SW 1271 (cell line): ENCODE measurements at regions not wholly inside any gene's neighbourhood (a gene's known extent, or its start where the extent isn't known, plus 50 kb on each side); places are given as distances from the start of the nearest gene placed in this dataset.

Experiments
- DNase-seq, 2 experiments: peaks; one replicate each; lab custom pipeline; 2025; lab: John Stamatoyannopoulos, UW

DNA sequence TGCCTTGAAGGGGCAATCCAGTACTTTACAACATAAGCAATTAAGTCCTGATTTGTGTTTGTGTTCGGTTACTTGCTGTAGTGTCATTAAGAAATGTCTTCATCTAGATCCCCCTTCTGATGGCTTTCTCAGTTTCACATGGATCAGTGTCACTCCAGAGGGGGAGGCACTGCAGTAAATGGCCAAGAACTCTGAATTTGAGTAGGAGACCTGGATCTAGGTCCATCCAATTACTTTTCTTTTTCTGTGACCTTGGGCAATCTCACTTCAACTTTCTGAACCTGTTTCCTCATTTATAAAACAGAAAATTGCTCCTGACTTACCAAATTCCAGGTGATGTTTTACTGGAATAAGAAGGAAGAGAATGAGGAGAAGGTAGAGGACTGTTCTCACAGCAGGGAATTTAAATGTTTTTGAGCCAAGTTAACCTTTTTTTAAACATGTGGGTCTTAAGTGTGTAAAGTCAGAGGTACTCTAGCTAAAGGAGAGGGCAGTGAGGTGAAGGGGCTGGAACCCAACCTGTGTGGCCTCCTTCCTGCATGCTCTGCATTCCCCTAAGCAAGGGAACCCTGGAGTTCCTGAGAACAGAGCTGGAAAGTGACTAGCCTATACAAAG, 285.5 kb downstream of the HACE1 start:
- no peak for DNase-seq

DNA sequence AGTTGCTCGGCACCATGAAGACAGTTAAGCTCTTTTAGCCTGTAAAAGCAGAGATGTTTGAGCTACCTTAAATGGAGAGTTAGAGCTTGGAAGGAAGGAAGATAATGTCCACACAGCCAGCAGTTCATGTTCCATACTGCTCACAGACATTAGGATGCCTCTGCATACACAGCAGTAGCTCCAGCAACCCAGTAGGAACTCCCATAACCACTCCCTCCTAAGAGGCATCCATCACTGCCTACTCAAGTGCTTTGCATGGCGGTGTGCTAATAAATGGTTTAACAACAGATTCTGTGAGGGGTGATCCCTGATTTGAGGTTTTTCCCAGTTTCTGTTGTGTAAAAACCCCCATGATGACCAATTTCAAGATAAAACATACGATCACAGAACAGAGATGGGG, 286.4 kb downstream of the HACE1 start:
- no peak for DNase-seq

DNA sequence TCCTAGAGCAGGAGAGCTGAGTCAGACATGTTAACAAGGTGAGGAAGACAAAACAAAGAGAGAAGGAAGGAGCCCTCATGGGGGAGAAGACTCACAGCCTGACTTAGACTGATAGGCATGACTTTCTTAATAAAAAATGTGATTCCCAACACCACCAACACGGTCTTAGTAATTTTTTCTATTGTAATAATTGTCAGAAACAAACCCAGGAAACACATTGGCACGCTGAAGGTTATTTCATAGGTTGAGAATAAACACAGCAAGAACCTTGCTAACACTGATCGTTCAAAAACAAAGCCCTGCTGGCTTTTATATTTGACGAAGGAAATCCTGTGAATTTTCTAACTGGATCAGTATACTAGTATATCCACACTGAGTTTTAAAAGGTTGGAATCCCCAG, 286.8 kb downstream of the HACE1 start:
- no peak for DNase-seq

DNA sequence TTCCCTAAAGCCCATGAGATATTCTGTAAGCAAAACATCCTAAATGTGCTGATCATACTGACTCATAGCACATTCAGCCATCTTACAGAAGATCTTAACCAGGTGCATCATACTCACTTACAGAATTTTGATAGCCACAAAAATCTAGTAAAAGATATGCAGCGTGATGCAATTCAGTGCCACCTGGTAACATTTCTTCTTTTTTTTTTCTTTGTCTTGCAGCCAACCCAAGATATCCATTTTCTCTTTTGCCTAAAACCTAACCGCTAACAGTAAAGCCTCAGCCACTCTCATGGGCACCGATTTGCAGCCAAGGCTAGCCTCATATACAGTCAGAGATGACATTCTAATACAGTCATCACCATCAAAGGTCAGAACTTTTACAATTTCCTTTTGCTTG, 293.3 kb downstream of the HACE1 start:
- DNase-seq = no peak

DNA sequence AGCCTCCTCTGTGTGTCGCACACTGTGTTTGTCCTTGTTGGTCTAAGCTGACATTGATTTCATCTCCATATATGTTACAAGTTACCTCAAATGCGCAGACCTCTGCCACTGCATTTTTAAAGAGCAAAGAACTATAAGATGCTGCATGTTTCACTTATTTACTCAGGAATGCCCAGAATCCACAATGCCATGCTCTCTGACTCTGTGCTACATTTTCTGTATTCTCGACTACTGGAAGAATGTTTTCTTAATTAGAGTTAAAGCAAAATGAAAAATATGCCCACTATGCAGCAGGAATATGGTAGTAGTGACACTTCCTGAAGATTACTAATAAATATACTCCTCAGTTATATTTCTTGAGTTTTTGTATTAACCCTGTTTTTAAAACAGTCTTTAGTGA, 296.4 kb downstream of the HACE1 start:
- DNase-seq = no peak

DNA sequence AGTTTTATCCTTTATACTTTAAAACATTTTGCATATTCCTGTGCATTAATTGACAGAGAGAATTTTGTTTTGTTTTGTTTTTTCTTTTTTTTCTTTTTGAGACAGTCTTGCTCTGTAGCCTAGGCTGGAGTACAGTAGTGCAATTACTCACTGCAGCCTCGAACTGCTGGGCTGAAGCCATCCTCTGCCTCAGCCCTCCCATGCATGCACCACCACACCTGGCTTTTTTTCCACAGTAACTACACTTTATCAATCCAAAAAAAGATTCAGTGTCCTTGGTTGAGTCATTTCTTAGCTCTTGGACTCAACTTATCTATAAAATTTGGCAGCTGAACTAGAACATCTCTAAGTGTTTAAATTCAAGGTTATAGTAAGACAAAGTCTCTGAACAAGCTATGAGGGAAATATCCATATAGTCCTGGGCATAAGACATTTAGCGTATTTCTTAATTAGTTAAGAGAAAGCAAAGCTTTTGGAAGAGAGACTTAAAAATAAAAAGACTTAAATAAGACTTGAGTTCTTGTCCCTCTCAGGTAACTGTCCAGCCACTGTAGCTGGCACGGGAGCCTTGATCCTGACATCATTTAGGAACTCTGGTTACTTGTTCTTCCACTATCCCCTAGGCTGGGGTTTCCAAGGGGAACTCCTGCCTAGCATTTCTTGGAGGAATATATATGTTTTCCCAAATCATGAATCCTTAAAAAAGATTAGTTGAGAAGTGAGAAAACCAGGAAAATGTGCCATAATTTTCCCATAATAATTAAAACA, 300.1 kb downstream of the HACE1 start:
- DNase-seq = no peak

DNA sequence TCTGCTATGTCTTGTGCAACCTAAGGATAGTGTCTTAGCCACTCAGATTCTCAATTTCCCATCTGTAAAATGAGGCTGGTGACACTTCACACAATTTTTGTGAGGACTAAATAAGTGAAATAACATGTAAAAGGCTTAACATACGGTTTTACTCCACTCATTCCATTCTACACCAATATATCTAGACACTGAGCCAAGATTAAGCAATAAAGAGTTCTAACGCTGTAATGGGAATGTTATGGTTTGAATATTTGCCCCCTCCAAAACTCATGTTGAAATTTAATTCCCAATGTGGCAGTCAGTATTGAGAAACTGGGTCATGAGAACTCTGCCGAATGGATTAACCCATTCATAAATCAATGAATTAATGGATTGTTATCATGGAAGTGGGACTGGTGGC, 301.0 kb downstream of the HACE1 start:
- no peak for DNase-seq

DNA sequence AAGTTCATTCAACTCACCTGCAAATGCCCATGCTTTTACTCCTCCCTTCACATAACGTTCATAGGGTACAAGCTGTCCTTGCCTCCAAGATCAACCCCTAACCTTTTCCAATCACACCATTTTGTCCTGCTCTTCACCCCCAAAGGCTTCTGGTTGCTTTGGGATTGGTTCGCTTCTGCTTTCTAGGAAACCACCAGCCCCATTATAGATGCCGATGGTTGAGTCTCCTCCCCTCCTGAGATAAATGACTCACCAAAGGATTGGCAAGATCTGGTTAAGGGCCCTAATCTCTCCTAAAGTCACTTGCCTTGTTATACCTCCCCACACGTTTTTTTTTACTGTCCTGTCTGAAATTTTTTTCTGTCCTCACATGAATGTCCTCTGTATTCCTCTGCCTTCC, 311.4 kb downstream of the HACE1 start:
- DNase-seq = no peak

DNA sequence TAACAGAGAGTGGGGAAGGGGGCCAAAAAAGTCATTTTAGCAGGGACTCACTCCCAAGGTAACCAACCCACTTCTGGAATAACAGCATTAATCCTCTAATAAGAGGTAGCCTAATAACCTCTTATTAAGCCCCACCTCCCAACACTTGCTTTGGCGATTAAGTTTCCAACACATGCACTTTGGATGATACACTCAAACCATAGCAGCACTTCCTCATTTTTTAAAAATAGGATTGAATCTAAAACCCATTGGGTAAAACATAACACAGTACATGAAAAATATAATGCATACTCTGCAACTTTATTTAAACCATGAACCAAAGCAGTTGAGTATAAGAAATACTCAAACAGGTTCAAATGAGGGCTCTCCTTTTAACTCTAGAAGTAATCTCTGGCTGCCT, 318.3 kb downstream of the HACE1 start:
- DNase-seq = no peak

DNA sequence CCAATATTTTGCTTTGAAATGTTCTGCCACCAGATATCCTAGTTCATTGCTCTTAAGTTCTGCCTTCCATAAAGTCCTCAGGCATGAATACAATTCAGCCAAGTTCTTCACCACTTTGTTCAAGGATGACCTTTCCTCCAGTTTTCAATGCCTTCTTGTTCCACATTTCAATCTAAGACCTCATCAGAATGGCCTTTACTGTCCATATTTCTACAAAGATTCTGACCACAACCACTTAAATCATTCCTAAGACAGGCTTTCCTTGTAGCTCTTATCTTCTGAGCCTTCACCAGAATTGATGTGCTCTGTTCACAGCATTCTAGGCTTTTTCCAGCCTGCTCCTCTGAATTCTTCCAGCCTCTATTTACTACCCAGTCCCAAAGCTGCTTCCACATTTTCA, 319.0 kb downstream of the HACE1 start:
- DNase-seq = no peak

DNA sequence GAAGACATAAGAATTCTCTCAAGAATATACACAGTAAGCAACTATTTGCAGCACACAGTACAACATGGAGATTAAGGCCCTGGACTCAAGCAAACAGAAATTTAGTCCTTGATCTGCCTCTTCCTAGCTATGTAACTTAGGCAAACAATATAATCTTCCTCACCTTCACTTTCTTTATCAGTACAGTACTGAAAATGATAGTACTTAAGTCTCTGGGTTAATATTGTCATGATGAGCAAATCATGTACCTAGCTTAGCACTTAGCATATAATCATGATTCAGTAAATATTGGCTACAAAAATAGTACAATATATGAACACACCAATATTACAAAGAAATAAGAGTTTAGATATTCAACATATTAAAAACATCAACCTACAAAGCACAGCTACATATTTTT, 320.5 kb downstream of the HACE1 start:
- DNase-seq = no peak

DNA sequence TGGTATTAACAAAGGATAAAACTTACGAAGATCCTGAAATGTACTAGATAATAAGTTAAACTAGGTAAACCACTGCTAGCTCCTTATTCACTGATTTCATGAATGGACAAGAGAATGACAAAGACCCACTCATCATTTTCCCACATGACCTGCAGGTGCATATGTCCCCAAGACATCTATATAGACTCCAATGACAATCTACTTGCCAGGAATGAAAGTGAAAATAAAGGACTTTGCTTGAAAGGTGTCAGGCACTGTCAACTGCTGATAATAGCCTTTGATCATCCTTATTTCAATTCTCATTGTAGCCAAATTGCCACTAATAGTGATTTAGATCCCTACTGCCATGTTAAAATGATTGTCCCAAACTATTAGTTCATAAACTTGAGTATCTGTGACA, 321.8 kb downstream of the HACE1 start:
- no peak for DNase-seq

DNA sequence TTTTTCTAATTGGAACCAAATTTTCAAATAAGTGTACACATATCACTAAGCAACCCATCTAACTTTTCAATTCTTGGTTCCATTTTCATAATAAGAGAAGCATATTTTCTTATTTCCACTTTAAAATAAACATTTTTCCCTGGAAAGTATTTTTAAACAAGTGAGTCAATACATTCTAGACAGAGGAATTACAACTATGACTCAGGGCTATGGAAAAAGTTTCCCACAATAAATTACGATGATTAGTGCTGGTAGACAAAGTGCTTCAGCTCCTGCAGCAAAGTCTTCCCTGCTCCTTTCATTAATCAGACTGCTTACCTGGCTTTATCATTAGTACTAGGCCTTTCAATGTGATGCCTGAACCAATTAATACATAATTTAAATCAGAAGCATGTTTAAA, 322.5 kb downstream of the HACE1 start:
- DNase-seq = no peak

DNA sequence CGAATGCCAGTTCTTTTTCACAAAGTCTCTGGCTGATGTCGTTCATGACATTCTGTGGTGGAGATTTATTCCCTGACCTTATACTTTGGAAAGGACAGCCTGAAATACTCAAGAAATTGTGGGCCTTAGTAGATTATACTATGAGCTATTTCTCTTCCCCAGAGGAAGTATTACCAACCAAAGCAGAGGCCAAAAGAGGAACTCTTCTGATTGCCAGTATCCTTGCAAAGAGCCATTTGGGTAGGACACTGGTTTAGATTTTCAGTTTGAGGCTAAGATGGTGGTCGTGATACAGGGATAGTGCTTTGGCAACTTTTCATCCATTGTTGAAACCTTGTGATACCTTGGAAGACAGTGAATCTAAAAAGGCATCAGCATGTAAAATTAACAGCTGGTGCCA, 327.3 kb downstream of the HACE1 start:
- DNase-seq = no peak

DNA sequence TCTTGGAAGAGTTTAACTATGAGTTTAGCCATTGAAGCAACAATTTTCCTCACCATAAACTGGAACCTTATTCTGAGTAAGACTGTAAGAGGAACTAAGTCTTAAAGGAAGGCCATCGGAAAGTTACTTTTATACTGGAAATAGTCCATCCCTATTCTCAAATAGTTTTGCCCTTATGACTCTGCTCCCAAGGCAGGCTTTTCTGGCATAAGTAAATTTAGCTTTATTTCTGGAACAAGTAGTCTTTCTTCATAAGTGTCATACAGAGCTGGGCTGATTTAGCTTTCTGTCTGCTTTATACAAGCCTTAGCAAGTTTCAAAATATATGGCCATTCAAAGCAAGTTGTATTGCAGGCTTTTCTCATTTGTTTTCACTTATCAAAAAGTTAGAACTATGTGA, 328.1 kb downstream of the HACE1 start:
- DNase-seq = no peak

DNA sequence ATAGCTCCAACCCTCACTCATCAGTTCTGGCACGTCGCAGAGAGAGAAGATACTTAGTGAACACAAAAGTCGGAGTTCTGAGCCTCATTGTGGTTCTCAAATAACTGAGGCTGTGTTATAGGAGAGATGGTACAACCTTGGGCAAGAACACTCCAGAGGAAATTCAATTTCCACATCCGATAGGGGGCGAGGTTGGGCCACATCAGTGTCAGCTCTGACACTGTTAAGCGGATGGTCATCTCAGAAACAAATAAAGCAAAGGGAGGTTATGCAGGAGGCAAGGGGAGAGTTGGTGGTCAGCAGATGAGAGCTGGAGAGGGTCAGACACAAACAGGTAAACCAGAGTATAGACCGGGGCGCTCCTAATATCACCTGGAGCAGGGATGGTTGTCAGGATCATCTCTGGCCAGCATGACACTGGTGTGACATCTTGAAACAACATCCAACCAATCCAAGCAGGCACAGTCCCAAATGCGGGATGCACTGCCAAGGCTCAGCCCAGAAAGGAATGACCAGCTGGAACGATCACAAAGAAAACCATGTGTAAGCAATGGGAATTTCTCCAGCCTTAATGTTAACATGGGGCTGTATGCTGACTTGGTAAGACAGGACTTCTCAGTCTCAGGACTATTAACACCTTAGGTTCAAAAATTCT, 331.8 kb downstream of the HACE1 start:
- no peak for DNase-seq

DNA sequence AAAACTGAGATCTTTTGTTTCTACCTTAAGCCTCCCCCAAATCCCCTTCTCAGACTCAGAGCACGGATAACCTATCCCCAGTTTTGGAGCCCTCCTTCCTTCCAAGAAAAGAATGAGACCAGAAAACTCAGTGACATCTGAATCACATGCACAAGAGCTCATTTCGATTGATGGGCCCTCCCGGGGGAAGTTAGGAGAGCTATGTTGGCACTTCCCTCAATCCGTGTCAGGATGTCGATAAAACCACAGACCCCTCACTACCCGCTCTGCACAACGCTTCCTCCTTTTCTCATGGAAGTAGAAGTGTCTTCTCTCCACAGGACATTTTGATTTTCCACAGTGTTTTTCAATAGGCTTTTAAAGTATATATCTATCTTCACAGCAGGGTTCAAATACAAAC, 332.4 kb downstream of the HACE1 start:
- DNase-seq = no peak

DNA sequence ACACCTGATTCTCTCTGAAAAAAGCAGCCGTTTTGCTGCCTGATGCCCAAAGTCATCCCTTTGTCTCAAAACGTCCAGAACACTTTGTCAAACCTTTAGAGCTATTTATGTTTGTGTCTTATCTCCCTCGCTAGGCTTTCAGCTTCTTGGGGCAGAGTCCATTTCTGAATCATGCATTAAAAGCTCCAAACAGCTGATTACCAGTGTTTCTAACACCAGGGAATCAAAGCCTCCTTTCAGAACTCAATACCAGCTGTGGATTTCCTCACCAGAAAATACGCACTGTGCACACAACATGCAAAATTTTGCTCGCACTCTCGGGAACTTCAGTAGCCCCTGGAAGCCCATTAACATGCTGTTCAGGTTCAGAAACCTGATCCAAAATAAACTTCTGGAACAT, 333.3 kb downstream of the HACE1 start:
- DNase-seq = no peak

DNA sequence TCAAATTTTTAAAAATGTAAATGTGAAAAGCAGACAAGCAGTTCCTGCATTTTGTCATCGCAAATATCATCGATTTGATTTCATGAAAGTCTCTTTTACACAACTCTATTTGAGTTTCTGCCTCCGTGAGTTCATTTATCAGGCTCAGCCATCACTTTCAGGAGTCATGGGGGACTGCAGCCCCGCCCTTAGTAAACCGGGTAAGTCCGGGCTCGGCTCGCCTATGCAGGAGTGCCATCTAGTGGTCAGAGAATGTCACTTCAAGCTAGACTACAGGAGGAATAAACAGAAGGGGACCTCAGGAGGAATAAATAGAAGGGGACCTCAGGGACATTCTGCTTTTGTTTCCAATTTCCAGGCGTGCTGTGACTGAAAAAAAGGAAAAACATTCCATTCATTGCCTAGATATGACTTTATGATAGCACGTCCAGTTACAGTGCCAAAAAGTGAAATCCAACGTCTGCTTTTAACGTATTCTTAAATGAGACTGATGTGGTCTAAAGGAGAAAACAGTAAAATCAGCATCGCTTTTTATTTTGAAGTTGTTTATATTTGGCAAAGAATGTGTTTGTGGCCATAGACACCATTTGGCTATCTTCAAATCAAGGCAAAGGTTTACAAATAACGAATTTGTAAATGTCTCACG, 333.9 kb downstream of the HACE1 start:
- peak; percentile 38 to 69 for DNase-seq

DNA sequence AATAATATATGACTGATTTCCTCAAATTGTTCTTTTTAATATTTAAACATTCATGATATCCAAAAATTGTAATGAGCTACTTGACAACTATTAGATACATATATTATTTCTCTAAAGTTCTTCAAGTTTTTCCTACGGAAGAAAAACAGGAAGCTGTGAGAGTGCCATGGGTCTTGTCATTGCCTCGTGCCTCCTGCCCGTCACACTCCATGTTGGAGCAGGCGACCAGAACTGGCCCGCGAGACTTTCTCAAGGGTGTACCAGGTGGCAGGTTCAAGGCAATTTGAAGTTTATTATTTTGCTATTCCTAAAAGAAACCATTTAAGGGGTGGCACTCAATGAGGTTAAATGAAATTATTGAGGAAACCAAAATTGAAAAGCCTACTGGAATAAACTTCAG, 337.2 kb downstream of the HACE1 start:
- DNase-seq = no peak

DNA sequence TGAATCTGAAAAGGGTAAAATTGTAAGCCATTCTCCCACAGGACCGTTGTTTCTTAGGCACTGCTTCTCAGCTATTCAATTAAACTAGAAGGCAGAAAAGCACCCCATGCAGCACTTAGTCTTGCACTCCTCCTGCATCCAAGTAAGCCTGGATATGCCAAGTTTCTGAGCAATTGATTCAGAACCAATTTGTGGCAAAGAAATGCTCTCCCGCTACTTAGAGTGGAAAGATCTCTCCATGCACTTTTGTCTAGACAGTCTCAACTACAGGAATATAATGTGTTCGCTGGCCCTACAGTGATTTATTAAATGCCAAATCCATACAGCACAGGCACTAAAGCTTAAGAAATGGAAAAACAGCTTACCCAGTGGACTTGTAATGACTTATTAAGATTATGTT, 338.5 kb downstream of the HACE1 start:
- no peak for DNase-seq

DNA sequence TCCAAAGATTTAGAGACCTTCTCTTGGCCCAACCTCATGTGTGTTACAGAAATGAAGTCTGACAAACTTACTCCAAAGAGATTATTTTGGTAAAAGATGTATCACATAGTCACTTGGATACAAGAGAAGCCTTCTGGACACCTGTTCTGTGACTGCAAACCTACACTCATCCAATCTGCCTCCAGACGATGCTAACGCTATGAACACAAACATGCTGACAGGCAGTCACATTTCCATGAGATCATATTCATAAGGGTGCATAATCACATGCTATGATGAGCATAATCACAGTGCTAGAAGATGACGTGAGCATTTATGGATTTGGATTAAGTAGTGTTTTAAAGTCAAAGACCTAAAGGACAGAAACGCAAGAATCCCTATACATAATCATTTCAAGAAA, 340.2 kb downstream of the HACE1 start:
- DNase-seq = no peak

DNA sequence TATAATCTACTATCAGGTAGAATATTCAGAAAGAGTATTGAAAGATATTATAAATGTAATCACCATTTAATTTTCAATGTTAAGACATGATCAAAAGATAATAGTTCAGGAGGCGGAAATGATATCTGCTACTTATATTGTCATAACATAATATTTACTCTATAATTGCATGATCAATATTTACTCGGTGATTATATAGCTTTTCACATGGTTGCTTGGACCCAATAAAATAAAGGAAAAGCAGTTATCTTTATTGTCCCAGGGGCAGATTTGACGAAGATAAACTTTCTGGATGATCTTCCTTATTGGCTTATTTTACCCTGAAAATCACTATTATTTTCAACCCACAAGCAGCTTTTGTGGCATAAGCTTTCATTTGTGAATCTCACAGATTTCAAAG, 350.4 kb downstream of the HACE1 start:
- DNase-seq = no peak
